Coronary artery (tissue), 2 donors: ENCODE measurements at regions not wholly inside any gene's neighbourhood (a gene's known extent, or its start where the extent isn't known, plus 50 kb on each side); places are given as distances from the start of the nearest gene placed in this dataset.
A peak's percentile ranks its signal among the peaks of the same experiment; 100 is the strongest.

ENCODE experiments used
- DNase-seq: peaks from one replicate; pipeline ENCODE4 v3.0.0-alpha.2; 2017; ENCODE audit warnings: low spot score
- H3K27ac ChIP-seq, 2 donors: fragments of 200-600 bp; sonication (generic); one replicate each; pipeline ENCODE4 v1.5.1; 2016 to 2019
- H3K4me3 ChIP-seq: fragments of 200-600 bp; sonication (generic); 2 replicates; pipeline ENCODE4 v1.5.1; 2016; ENCODE audit warnings: mild to moderate bottlenecking, moderate library complexity
- TF ChIP-seq, protein P1 (sequence below): fragments of 200-600 bp; sonication (generic); IDR thresholded peaks from one replicate; pipeline ENCODE4 v1.5.1; 2019; ENCODE audit warnings: antibody characterized with exemption

DNA sequence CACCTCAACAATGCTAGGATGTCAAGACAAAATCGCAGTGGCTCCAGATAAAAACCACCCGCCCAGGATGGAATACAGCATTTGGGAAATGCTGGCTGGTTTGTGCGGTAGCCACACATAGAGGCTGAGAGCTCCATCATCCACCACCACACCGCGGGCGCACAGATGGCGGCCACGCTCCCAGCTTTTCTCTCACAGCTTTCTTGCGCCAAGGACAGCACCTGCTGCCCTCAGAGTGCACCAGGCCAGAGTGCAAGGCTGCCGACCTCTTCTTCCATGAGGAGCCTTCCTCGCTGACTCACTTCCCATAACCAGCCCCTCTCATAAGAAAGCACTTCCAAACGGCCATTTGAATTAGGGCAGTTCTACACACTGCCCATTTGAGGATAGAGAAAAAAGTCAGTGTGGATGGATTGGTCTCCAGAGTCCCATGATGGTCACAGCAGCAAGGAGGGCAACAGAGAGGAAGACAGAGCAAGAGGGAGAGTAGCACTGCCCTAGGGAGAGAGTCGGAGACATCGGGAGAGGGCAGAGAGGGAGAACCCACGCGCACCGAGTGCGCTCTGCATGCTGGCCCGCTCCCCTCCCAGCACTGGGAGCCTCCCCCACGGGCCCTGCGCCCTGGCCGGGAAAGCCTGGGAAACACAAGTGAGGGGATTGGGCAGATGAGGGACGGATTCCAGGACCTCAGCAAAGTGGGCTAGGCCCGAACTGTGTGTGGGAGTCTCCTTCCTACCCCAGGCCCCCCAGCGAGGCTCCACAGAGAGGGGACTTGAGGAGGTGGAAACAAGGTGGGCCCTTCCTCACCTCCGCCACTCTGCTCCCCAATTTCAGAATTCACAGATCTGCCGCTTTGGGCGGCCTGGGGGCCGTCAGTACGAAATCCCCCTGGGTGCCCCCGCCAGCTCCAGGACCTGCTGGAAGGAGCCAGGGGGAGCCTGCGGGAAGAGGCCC is 156.9 kb downstream of the USP12 start:
- peak; percentile 41 for DNase-seq
- TF ChIP-seq, protein P1, sequence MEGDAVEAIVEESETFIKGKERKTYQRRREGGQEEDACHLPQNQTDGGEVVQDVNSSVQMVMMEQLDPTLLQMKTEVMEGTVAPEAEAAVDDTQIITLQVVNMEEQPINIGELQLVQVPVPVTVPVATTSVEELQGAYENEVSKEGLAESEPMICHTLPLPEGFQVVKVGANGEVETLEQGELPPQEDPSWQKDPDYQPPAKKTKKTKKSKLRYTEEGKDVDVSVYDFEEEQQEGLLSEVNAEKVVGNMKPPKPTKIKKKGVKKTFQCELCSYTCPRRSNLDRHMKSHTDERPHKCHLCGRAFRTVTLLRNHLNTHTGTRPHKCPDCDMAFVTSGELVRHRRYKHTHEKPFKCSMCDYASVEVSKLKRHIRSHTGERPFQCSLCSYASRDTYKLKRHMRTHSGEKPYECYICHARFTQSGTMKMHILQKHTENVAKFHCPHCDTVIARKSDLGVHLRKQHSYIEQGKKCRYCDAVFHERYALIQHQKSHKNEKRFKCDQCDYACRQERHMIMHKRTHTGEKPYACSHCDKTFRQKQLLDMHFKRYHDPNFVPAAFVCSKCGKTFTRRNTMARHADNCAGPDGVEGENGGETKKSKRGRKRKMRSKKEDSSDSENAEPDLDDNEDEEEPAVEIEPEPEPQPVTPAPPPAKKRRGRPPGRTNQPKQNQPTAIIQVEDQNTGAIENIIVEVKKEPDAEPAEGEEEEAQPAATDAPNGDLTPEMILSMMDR = no peak
- Histone ChIP-seq H3K4me3 (no peak overlapping the region), H3K27ac (no peak overlapping the region)

DNA sequence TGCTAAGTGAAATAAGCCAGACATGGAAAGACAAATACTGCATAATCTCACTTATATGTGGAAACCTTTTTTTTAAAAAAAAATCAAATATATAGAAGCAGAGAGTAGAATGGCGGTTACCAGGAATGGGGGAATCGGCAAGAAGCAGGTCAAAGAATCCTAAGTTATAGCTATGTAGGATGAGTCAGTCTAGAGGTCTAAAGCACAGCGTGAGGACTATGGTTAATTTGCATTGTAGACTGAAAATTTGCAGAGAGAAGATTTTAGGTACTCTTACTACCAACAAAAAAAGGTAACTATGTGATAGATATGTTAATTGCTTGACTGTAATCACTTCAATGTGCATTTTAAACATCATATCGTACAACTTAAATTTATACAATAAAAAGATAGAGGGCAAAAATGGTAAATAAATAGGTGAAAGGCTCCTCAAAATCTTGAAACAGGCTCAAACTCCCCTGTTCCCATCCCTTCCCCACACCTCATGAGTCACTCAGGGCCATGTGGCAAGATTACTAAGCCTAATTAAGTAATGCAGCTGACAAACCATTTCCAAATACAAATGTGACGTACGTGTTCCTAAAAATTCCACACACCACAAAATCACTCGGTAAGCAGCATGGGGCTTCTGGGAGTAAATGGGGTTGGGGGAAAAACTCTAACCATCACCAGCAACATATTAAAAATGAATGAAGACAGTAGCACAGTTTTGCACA is 159.0 kb downstream of the USP12 start:
- no peak overlapping the region for H3K4me3 ChIP-seq
- TF ChIP-seq, protein P1 = no peak
- no peak overlapping the region for H3K27ac ChIP-seq
- no peak for DNase-seq

DNA sequence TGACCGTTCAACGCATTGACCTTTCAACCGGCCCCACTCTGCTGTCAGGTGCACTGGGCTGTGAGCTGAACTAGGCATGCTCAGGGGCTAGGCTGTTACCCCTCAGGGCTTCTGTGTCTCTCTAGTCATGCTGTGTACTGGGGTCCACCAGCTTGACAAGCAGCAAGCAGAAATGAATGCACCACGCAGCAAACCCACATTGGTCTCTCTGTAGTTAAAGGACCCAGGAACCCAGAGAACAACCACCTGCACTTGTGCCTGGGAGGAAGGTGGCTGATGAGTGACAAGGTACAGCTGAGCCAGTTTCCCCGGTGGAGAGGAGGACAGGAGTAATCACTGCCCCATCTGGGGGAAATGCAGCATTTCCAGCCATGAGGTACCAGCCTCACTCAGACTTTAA is 159.9 kb downstream of the USP12 start:
- no peak overlapping the region for H3K27ac ChIP-seq
- H3K4me3 ChIP-seq = no peak overlapping the region
- peak; percentile 31 for DNase-seq
- TF ChIP-seq, protein P1 = no peak

DNA sequence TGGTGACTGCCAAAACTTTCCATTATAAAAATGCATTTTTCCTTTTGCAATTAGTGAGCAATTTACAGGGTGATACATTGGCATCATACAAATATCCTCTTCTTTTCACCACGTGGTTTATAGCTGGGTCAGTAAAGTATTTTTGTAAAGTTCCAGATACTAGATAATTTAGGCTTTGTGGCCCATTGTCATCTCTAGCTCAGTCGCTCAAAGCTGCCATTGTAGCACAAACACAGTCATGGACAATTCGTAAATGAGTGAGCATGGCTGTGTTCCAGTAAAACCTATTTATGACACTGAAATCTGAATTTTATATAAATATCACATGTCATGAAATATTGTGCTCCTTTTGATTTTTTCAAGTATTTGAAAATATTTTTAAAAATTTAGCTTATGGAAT is 162.9 kb downstream of the USP12 start:
- Histone ChIP-seq H3K27ac (no peak overlapping the region), H3K4me3 (no peak overlapping the region)
- TF ChIP-seq, protein P1 = no peak
- DNase-seq = peak; percentile 7

DNA sequence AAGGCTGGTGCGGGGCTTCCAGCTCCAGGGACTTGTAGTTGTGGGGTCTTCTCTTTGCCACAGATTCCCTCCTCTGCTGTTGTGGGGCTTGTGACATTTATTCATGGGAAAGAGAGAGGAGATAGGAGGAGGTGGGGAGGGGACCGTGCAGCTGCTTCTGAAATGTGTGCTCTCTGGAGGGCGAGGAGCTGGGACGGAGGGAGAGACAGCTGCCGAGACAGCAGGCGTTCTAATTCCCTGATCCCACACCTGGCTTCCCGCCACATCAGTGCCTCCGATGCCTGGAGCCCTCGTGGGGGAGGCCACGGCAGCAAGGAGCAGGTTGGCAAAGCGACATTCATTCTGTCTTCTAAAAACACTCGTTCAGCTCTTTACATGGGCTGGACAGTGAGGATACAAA is 164.4 kb downstream of the USP12 start:
- peak; percentile 45 for DNase-seq
- TF ChIP-seq, protein P1 = no peak
- H3K4me3 ChIP-seq = peak overlapping the region; percentile 73
- H3K27ac ChIP-seq = no peak overlapping the region

DNA sequence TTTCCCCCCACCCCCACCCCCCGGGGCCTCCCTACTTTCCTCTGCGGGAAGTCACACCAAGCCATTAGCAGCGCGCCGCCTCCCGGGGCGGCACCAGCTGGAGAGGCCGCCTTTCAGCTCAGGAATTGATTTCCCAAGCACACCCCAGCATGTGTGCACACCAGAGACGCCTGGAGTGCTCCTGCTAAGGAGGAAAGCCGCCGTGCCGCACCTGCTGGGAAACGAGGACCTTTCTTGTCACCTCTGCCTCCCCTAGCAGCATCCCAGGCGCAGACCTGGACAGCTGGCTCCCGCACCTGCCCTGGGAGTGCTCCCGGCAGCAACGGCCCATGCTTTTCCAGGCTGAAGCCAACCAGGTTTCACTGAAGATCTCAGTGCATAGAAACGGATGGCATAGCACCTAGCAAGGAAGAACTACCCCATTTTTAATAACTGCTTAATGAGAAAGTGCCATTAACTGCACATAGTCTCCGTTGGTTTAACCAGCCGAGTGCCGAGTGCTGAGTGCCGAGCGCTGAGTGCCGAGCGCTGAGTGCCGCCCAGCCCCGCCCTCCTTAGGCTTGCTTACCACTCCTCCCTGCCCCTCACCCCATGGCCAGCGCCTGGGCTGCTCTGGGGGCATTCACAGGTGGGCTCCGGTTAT is 165.0 kb downstream of the USP12 start:
- Histone ChIP-seq H3K4me3 (peak overlapping the region; percentile 73), H3K27ac (no peak overlapping the region)
- peak; percentile 33 for DNase-seq
- TF ChIP-seq, protein P1 = no peak
